HG02840 (cell line): ENCODE measurements at regions not wholly inside any gene's neighbourhood (a gene's known extent, or its start where the extent isn't known, plus 50 kb on each side); places are given as distances from the start of the nearest gene placed in this dataset.
"Not testable (repeated sequence)": the region's sequence is repeated elsewhere in the genome, so short reads cannot be mapped to it uniquely, and the experiment has no call there.

Experiments
- ATAC-seq: cut with Tn5 transposase; IDR thresholded peaks from one replicate; pipeline ENCODE4 v1.9.1; 2021; ENCODE audit warnings: mild to moderate bottlenecking, moderate library complexity, moderate number of reproducible peaks; ENCODE audit not compliant: unreplicated experiment, low FRiP score

- ATAC-seq: no peak
Observed at GRCh38 chr10:129174232-129175014, 292.6 kb upstream of the MGMT start.

GRCh38 chr10:129179245-129179971, 287.6 kb upstream of the MGMT start:
- no peak for ATAC-seq

- ATAC-seq: no peak
Observed at GRCh38 chr10:129179972-129180678, 286.9 kb upstream of the MGMT start.

GRCh38 chr10:129184196-129184595, 282.8 kb upstream of the MGMT start:
- no peak for ATAC-seq

GRCh38 chr10:129187331-129187730, 279.7 kb upstream of the MGMT start:
- no peak for ATAC-seq

GRCh38 chr10:129191797-129192196, 275.2 kb upstream of the MGMT start:
- no peak for ATAC-seq

- no peak for ATAC-seq
Observed at GRCh38 chr10:129192344-129193128, 274.5 kb upstream of the MGMT start.

- ATAC-seq: no peak
Observed at GRCh38 chr10:129193148-129193547, 273.9 kb upstream of the MGMT start.

- ATAC-seq: no peak
Observed at GRCh38 chr10:129194181-129194870, 272.7 kb upstream of the MGMT start.

- ATAC-seq: no peak
Observed at GRCh38 chr10:129199826-129200225, 267.2 kb upstream of the MGMT start.

- ATAC-seq: no peak
Observed at GRCh38 chr10:129203819-129204218, 263.2 kb upstream of the MGMT start.

GRCh38 chr10:129207297-129207696, 259.7 kb upstream of the MGMT start:
- no peak for ATAC-seq

GRCh38 chr10:129210876-129211275, 256.2 kb upstream of the MGMT start:
- no peak for ATAC-seq

GRCh38 chr10:129213256-129213655, 253.8 kb upstream of the MGMT start:
- ATAC-seq: no peak

GRCh38 chr10:129213996-129214395, 253.0 kb upstream of the MGMT start:
- not testable (repeated sequence) for ATAC-seq

GRCh38 chr10:129219364-129219763, 247.7 kb upstream of the MGMT start:
- no peak for ATAC-seq

- ATAC-seq: no peak
Observed at GRCh38 chr10:129222436-129222835, 244.6 kb upstream of the MGMT start.

GRCh38 chr10:129223363-129223762, 243.7 kb upstream of the MGMT start:
- no peak for ATAC-seq

- ATAC-seq: no peak
Observed at GRCh38 chr10:129224065-129224464, 243.0 kb upstream of the MGMT start.

GRCh38 chr10:129231821-129232220, 235.2 kb upstream of the MGMT start:
- no peak for ATAC-seq
